H9 (cell line): ENCODE measurements at regions not wholly inside any gene's neighbourhood (a gene's known extent, or its start where the extent isn't known, plus 50 kb on each side); places are given as distances from the start of the nearest gene placed in this dataset.

Experiments
- DNase-seq: peaks from one replicate; pipeline ENCODE4 v3.0.0-alpha.2; 2017
- H2AFZ ChIP-seq: one replicate; pipeline ENCODE4 v1.6.1; 2013; ENCODE audit warnings: mild to moderate bottlenecking, low read length, control low read depth, moderate library complexity
- H2AK5ac ChIP-seq: 2 replicates; pipeline ENCODE4 v1.6.1; 2013; ENCODE audit warnings: low read length, control low read depth, mixed read lengths; ENCODE audit not compliant: insufficient read length
- H2BK120ac ChIP-seq: one replicate; pipeline ENCODE4 v1.6.1; 2013; ENCODE audit warnings: low read depth, mild to moderate bottlenecking, low read length, control low read depth, inconsistent platforms; ENCODE audit not compliant: poor library complexity, severe bottlenecking
- H2BK12ac ChIP-seq: 2 replicates; pipeline ENCODE4 v1.6.1; 2013; ENCODE audit warnings: low read length, control low read depth, mixed read lengths, low read depth; ENCODE audit not compliant: insufficient read length
- H2BK15ac ChIP-seq: 2 replicates; pipeline ENCODE4 v1.6.1; 2013; ENCODE audit warnings: low read depth, low read length, control low read depth
- H2BK20ac ChIP-seq: one replicate; pipeline ENCODE4 v1.6.1; 2013; ENCODE audit warnings: low read depth, mild to moderate bottlenecking, low read length, control low read depth, inconsistent platforms; ENCODE audit not compliant: poor library complexity, severe bottlenecking
- H2BK5ac ChIP-seq: 2 replicates; pipeline ENCODE4 v1.6.1; 2013; ENCODE audit warnings: low read length, control low read depth, mixed read lengths; ENCODE audit not compliant: insufficient read length
- H3K14ac ChIP-seq: 2 replicates; pipeline ENCODE4 v1.6.1; 2013; ENCODE audit warnings: low read length, control low read depth; ENCODE audit not compliant: insufficient read depth
- H3K18ac ChIP-seq: 2 replicates; pipeline ENCODE4 v1.6.1; 2013; ENCODE audit warnings: low read depth, mild to moderate bottlenecking, mixed read lengths, low read length, control low read depth; ENCODE audit not compliant: insufficient read length
- H3K23ac ChIP-seq: 2 replicates; pipeline ENCODE4 v1.6.1; 2013; ENCODE audit warnings: low read length, control low read depth, mixed read lengths, low read depth; ENCODE audit not compliant: insufficient read length
- H3K23me2 ChIP-seq: 2 replicates; pipeline ENCODE4 v1.6.1; 2013; ENCODE audit warnings: low read depth, mild to moderate bottlenecking, mixed read lengths, low read length, control low read depth; ENCODE audit not compliant: insufficient read length, poor library complexity, severe bottlenecking
- H3K27ac ChIP-seq: 2 replicates; pipeline ENCODE4 v1.5.1; 2013; ENCODE audit warnings: low read length, control low read depth, mixed read lengths, low read depth; ENCODE audit not compliant: insufficient read length
- H3K27me3 ChIP-seq: 2 replicates; pipeline ENCODE4 v1.6.1; 2013; ENCODE audit warnings: low read length, control low read depth, inconsistent platforms; ENCODE audit not compliant: insufficient read depth
- H3K4ac ChIP-seq: 2 replicates; pipeline ENCODE4 v1.6.1; 2013; ENCODE audit warnings: low read depth, mild to moderate bottlenecking, control low read depth, inconsistent platforms, low read length, moderate library complexity
- H3K4me1 ChIP-seq: 2 replicates; pipeline ENCODE4 v1.6.1; 2013; ENCODE audit warnings: low read length, control low read depth, inconsistent platforms; ENCODE audit not compliant: insufficient read depth
- H3K4me2 ChIP-seq: 2 replicates; pipeline ENCODE4 v1.6.1; 2013; ENCODE audit warnings: low read length, control low read depth, mixed read lengths; ENCODE audit not compliant: insufficient read length, insufficient read depth
- H3K56ac ChIP-seq: 2 replicates; pipeline ENCODE4 v1.6.1; 2013; ENCODE audit warnings: low read depth, mild to moderate bottlenecking, mixed read lengths, low read length, control low read depth; ENCODE audit not compliant: insufficient read length
- H3K79me1 ChIP-seq: 2 replicates; pipeline ENCODE4 v1.6.1; 2013; ENCODE audit warnings: low read depth, mild to moderate bottlenecking, moderate library complexity, low read length, control low read depth, inconsistent platforms; ENCODE audit not compliant: insufficient read depth, poor library complexity, severe bottlenecking
- H3K79me2 ChIP-seq: 2 replicates; pipeline ENCODE4 v1.6.1; 2013; ENCODE audit warnings: low read length, control low read depth, inconsistent platforms; ENCODE audit not compliant: insufficient read depth
- H3K9ac ChIP-seq: 2 replicates; pipeline ENCODE4 v1.6.1; 2013; ENCODE audit warnings: low read length, control low read depth, mixed read lengths; ENCODE audit not compliant: insufficient read length; ENCODE audit errors: extremely low read depth
- H3K9me3 ChIP-seq: one replicate; pipeline ENCODE4 v1.6.1; 2013; ENCODE audit warnings: low read depth, low read length, inconsistent platforms; ENCODE audit not compliant: control insufficient read depth
- H3T11ph ChIP-seq: one replicate; pipeline ENCODE4 v1.6.1; 2013; ENCODE audit warnings: mild to moderate bottlenecking, low read length, control low read depth, inconsistent platforms
- H4K20me1 ChIP-seq: one replicate; pipeline ENCODE4 v1.6.1; 2013; ENCODE audit not compliant: control insufficient read depth, insufficient read length, insufficient read depth
- H4K5ac ChIP-seq: 2 replicates; pipeline ENCODE4 v1.6.1; 2013; ENCODE audit warnings: low read depth, mild to moderate bottlenecking, mixed read lengths, low read length, control low read depth; ENCODE audit not compliant: insufficient read length
- H4K8ac ChIP-seq: replicated peaks from 2 replicates; pipeline ENCODE4 v1.6.1; 2013; ENCODE audit warnings: low read length, control low read depth, mixed read lengths, low read depth; ENCODE audit not compliant: insufficient read length
- H4K91ac ChIP-seq: 2 replicates; pipeline ENCODE4 v1.6.1; 2013; ENCODE audit warnings: low read depth, mild to moderate bottlenecking, moderate library complexity, mixed read lengths, low read length, control low read depth; ENCODE audit not compliant: insufficient read length
- H3K27ac Mint-ChIP-seq, 3 experiments: 2 replicates in 2 of 3; 3 replicates in 1 of 3; pipeline ENCODE4 v1.8.0; 2020 to 2021; ENCODE audit warnings: mixed read lengths in 3 of 3, mild to moderate bottlenecking in 1 of 3, moderate library complexity in 1 of 3
- H3K27me3 Mint-ChIP-seq: 2 replicates; pipeline ENCODE4 v1.8.0; 2021; ENCODE audit warnings: low read depth, mild to moderate bottlenecking, moderate library complexity, mixed read lengths
- H3K36me3 Mint-ChIP-seq, 3 experiments: 2 replicates in 2 of 3; 3 replicates in 1 of 3; pipeline ENCODE4 v1.8.0; 2020 to 2021; ENCODE audit warnings: low read depth in 3 of 3, mixed read lengths in 3 of 3; ENCODE audit not compliant: insufficient read depth in 1 of 3
- H3K4me1 Mint-ChIP-seq, 2 experiments: 2 replicates each; pipeline ENCODE4 v1.8.0; 2020; ENCODE audit warnings: mixed read lengths in 2 of 2
- H3K4me3 Mint-ChIP-seq, 2 experiments: 2 replicates in 1 of 2; 3 replicates in 1 of 2; pipeline ENCODE4 v1.8.0; 2020 to 2021; ENCODE audit warnings: mild to moderate bottlenecking in 2 of 2, mixed read lengths in 2 of 2, moderate library complexity in 1 of 2
- H3K9me3 Mint-ChIP-seq, 2 experiments: 2 replicates in 1 of 2; 3 replicates in 1 of 2; pipeline ENCODE4 v1.8.0; 2020; ENCODE audit warnings: mild to moderate bottlenecking in 2 of 2, mixed read lengths in 2 of 2, moderate library complexity in 1 of 2
- CTCF ChIP-seq: fragments of 200-600 bp; sonication (generic); conservative IDR thresholded peaks from 3 replicates; pipeline ENCODE4 v1.8.0; 2021; ENCODE audit warnings: antibody characterized with exemption, mild to moderate bottlenecking
- WGBS: extraction: QIAGEN DNeasy Blood & Tissue Kit; methylation state at CpG from one replicate; pipeline ENCODE4 v1.1.7; 2013; ENCODE audit warnings: missing lambda C conversion rate, low lambda C conversion rate, mixed read lengths; ENCODE audit not compliant: insufficient read length; ENCODE audit errors: extremely low coverage; 5-methylcytosine and 5-hydroxymethylcytosine counted together

- Histone ChIP-seq H2BK20ac (no peak overlapping the region), H3K79me2 (no peaks in the 10 kb centered on the region), H3K23me2 (no peaks in the 10 kb centered on the region), H2BK15ac (no peak overlapping the region), H3K27ac (no peak overlapping the region), H2BK120ac (no peak overlapping the region), H3K4me2 (no peak overlapping the region), H4K5ac (no peak overlapping the region), H3K79me1 (no peaks in the 10 kb centered on the region), H3K9me3 (no peaks in the 10 kb centered on the region), H3K4me1 (no peaks in the 10 kb centered on the region), H4K20me1 (no peaks in the 10 kb centered on the region), H4K8ac (no peak overlapping the region), H3K9ac (no peak overlapping the region), H2BK5ac (no peak overlapping the region), H3K14ac (no peak overlapping the region), H2AFZ (no peak overlapping the region), H3T11ph (no peak overlapping the region), H3K4ac (no peak overlapping the region), H2BK12ac (no peak overlapping the region), H4K91ac (no peak overlapping the region), H3K23ac (no peak overlapping the region), H2AK5ac (no peak overlapping the region), H3K56ac (no peak overlapping the region), H3K18ac (no peak overlapping the region), H3K27me3 (no peaks in the 10 kb centered on the region)
- WGBS = no CpG with 5 or more reads among the region's 1 CpG
- no peak for DNase-seq
- Mint-ChIP-seq H3K4me1 (0 out of 4 replicates have a peak, but pooled peaks cover 0 to 3% of the 10 kb centered on the region in 2 experiments), H3K27ac (no peak overlapping the region), H3K4me3 (no peak overlapping the region), H3K27me3 (no peaks in the 10 kb centered on the region; the same call in 1 of the 2 replicates), H3K9me3 (no peaks in the 10 kb centered on the region), H3K36me3 (no peaks in the 10 kb centered on the region; a peak in 1 of 7 replicates)
- no peak for TF ChIP-seq CTCF
Observed at GRCh38 chr16:74168445-74168844, 128.2 kb upstream of the PSMD7 start.
